HG02884 (cell line): ENCODE measurements at regions not wholly inside any gene's neighbourhood (a gene's known extent, or its start where the extent isn't known, plus 50 kb on each side); places are given as distances from the start of the nearest gene placed in this dataset.
"Not testable (repeated sequence)": the region's sequence is repeated elsewhere in the genome, so short reads cannot be mapped to it uniquely, and the experiment has no call there.

Experiments used
- ATAC-seq: cut with Tn5 transposase; IDR thresholded peaks from one replicate; pipeline ENCODE4 v1.9.1; 2021; ENCODE audit warnings: mild to moderate bottlenecking, moderate library complexity; ENCODE audit not compliant: unreplicated experiment

GRCh38 chrX:121169099-121170035 is 122.0 kb downstream of the GLUD2 start:
- no peak for ATAC-seq

- ATAC-seq = no peak
These were observed 125.3 kb downstream of the GLUD2 start for GRCh38 chrX:121172703-121173102.

GRCh38 chrX:121179972-121180371 is 132.6 kb downstream of the GLUD2 start:
- no peak for ATAC-seq

GRCh38 chrX:121191779-121192178 is 144.4 kb downstream of the GLUD2 start:
- ATAC-seq = no peak

- no peak for ATAC-seq
These were observed 148.3 kb downstream of the GLUD2 start for GRCh38 chrX:121195719-121196118.

- not testable (repeated sequence) for ATAC-seq
These were observed 149.5 kb downstream of the GLUD2 start for GRCh38 chrX:121196872-121197444.

- no peak for ATAC-seq
These were observed 161.2 kb downstream of the GLUD2 start for GRCh38 chrX:121208563-121208962.

GRCh38 chrX:121216641-121217374 is 169.4 kb downstream of the GLUD2 start:
- no peak for ATAC-seq

- ATAC-seq = no peak
These were observed 174.0 kb downstream of the GLUD2 start for GRCh38 chrX:121221322-121221977.

GRCh38 chrX:121227888-121228287 is 180.5 kb downstream of the GLUD2 start:
- no peak for ATAC-seq

GRCh38 chrX:121231566-121232358 is 184.4 kb downstream of the GLUD2 start:
- ATAC-seq = no peak

- no peak for ATAC-seq
These were observed 188.6 kb downstream of the GLUD2 start for GRCh38 chrX:121236040-121236439.

- ATAC-seq = no peak
These were observed 190.7 kb downstream of the GLUD2 start for GRCh38 chrX:121238093-121238492.

GRCh38 chrX:121244511-121244910 is 197.1 kb downstream of the GLUD2 start:
- no peak for ATAC-seq

- ATAC-seq = no peak
These were observed 198.4 kb downstream of the GLUD2 start for GRCh38 chrX:121245763-121246162.

GRCh38 chrX:121254336-121254735 is 206.9 kb downstream of the GLUD2 start:
- ATAC-seq = no peak

- no peak for ATAC-seq
These were observed 209.2 kb downstream of the GLUD2 start for GRCh38 chrX:121256647-121257046.

- ATAC-seq = peak; percentile 43
These were observed 211.1 kb downstream of the GLUD2 start for GRCh38 chrX:121258545-121258944.

- ATAC-seq = no peak
These were observed 211.8 kb downstream of the GLUD2 start for GRCh38 chrX:121259170-121259569.

GRCh38 chrX:121260596-121261240 is 213.3 kb downstream of the GLUD2 start:
- no peak for ATAC-seq
